IMR-90 (cell line): ENCODE measurements at regions not wholly inside any gene's neighbourhood (a gene's known extent, or its start where the extent isn't known, plus 50 kb on each side); places are given as distances from the start of the nearest gene placed in this dataset.

Source experiments
- CHD1 ChIP-seq: IDR thresholded peaks from 2 replicates; pipeline ENCODE4 v1.6.1; 2012; ENCODE audit warnings: low read depth, low read length, improper control_type of control experiment
- ELK1 ChIP-seq: fragments of 150-350 bp; IDR thresholded peaks from 2 replicates; pipeline ENCODE4 v1.6.1; 2016; ENCODE audit warnings: low read depth, mild to moderate bottlenecking, low read length, moderate library complexity, borderline replicate concordance
- MAFK ChIP-seq: IDR thresholded peaks from 2 replicates; pipeline ENCODE4 v1.6.1; 2012; ENCODE audit warnings: low read depth, low read length, improper control_type of control experiment
- POLR2A ChIP-seq: IDR thresholded peaks from 2 replicates; pipeline ENCODE4 v1.6.1; 2012; ENCODE audit warnings: mild to moderate bottlenecking, low read depth, low read length
- RCOR1 ChIP-seq: IDR thresholded peaks from 2 replicates; pipeline ENCODE4 v1.6.1; 2012; ENCODE audit warnings: mild to moderate bottlenecking, low read length, improper control_type of control experiment; ENCODE audit not compliant: insufficient replicate concordance
- SMC3 ChIP-seq: fragments of 150-350 bp; IDR thresholded peaks from 2 replicates; pipeline ENCODE4 v1.6.1; 2016; ENCODE audit warnings: low read depth, mild to moderate bottlenecking, antibody characterized with exemption, low read length, moderate library complexity
- USF2 ChIP-seq: fragments of 150-350 bp; IDR thresholded peaks from 2 replicates; pipeline ENCODE4 v1.6.1; 2017; ENCODE audit warnings: mild to moderate bottlenecking, antibody characterized with exemption, low read length, low read depth
- TF ChIP-seq, protein P1 (sequence below): conservative IDR thresholded peaks from 2 replicates; pipeline ENCODE4 v1.5.1; 2012; ENCODE audit warnings: mild to moderate bottlenecking, low read depth, low read length, improper control_type of control experiment

- TF ChIP-seq, protein P1, sequence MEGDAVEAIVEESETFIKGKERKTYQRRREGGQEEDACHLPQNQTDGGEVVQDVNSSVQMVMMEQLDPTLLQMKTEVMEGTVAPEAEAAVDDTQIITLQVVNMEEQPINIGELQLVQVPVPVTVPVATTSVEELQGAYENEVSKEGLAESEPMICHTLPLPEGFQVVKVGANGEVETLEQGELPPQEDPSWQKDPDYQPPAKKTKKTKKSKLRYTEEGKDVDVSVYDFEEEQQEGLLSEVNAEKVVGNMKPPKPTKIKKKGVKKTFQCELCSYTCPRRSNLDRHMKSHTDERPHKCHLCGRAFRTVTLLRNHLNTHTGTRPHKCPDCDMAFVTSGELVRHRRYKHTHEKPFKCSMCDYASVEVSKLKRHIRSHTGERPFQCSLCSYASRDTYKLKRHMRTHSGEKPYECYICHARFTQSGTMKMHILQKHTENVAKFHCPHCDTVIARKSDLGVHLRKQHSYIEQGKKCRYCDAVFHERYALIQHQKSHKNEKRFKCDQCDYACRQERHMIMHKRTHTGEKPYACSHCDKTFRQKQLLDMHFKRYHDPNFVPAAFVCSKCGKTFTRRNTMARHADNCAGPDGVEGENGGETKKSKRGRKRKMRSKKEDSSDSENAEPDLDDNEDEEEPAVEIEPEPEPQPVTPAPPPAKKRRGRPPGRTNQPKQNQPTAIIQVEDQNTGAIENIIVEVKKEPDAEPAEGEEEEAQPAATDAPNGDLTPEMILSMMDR = no peak
- TF ChIP-seq SMC3 = no peak
- no peak for TF ChIP-seq ELK1
- no peak for TF ChIP-seq POLR2A
- no peak for TF ChIP-seq RCOR1
- TF ChIP-seq USF2 = no peak
- TF ChIP-seq MAFK = no peak
- no peak for TF ChIP-seq CHD1
Measured at GRCh38 chr13:86946734-86947133, 724.4 kb upstream of the SLITRK5 start.
